A549 (cell line): ENCODE measurements at regions not wholly inside any gene's neighbourhood (a gene's known extent, or its start where the extent isn't known, plus 50 kb on each side); places are given as distances from the start of the nearest gene placed in this dataset.

Experiments
- NFE2L2 ChIP-seq: fragments of 150-350 bp; conservative IDR thresholded peaks from 2 replicates; pipeline ENCODE4 v1.6.1; 2014; ENCODE audit warnings: low read length
- POLR2A ChIP-seq: IDR thresholded peaks from 2 replicates; pipeline ENCODE4 v1.6.1; 2012; ENCODE audit warnings: mild to moderate bottlenecking, low read length
- POLR2AphosphoS2 ChIP-seq: conservative IDR thresholded peaks from 2 replicates; pipeline ENCODE4 v1.6.1; 2012; ENCODE audit warnings: low read length, improper control_type of control experiment, inconsistent platforms
- RFX5 ChIP-seq: fragments of 450-650 bp; IDR thresholded peaks from 2 replicates; pipeline ENCODE4 v1.7.1; 2014; ENCODE audit warnings: antibody characterized with exemption, mild to moderate bottlenecking, moderate library complexity
- TF ChIP-seq, protein P1 (sequence below): fragments of 200-600 bp; sonication (generic); IDR thresholded peaks from 2 replicates; pipeline ENCODE4 v1.6.1; 2016; ENCODE audit warnings: antibody characterized with exemption, mild to moderate bottlenecking, moderate library complexity

DNA sequence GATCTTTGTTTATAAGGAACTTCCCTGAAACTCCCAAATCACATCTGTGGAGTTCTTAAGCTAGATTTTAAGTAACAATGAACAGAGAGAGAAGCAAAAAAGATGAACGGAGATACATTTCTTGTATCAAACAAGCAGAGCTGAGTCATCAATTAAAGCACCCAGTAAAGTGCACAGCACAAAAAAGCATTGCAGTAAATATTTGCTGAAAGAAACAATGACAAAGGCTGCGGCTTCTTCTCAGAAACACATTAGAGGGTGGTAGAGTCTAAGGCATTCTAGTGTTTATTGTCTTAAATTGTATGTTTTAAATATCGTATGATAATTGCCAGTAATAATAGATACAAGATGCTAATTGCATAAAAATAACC lies 941.6 kb upstream of the CHORDC1 start:
- TF ChIP-seq POLR2AphosphoS2 (no peak), RFX5 (no peak), POLR2A (no peak), NFE2L2 (no peak)
- TF ChIP-seq, protein P1, sequence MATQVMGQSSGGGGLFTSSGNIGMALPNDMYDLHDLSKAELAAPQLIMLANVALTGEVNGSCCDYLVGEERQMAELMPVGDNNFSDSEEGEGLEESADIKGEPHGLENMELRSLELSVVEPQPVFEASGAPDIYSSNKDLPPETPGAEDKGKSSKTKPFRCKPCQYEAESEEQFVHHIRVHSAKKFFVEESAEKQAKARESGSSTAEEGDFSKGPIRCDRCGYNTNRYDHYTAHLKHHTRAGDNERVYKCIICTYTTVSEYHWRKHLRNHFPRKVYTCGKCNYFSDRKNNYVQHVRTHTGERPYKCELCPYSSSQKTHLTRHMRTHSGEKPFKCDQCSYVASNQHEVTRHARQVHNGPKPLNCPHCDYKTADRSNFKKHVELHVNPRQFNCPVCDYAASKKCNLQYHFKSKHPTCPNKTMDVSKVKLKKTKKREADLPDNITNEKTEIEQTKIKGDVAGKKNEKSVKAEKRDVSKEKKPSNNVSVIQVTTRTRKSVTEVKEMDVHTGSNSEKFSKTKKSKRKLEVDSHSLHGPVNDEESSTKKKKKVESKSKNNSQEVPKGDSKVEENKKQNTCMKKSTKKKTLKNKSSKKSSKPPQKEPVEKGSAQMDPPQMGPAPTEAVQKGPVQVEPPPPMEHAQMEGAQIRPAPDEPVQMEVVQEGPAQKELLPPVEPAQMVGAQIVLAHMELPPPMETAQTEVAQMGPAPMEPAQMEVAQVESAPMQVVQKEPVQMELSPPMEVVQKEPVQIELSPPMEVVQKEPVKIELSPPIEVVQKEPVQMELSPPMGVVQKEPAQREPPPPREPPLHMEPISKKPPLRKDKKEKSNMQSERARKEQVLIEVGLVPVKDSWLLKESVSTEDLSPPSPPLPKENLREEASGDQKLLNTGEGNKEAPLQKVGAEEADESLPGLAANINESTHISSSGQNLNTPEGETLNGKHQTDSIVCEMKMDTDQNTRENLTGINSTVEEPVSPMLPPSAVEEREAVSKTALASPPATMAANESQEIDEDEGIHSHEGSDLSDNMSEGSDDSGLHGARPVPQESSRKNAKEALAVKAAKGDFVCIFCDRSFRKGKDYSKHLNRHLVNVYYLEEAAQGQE: no peak
